Loucy (cell line): ENCODE measurements at regions not wholly inside any gene's neighbourhood (a gene's known extent, or its start where the extent isn't known, plus 50 kb on each side); places are given as distances from the start of the nearest gene placed in this dataset.

Source experiments
- EZH2phosphoT487 ChIP-seq: fragments of 200-600 bp; IDR thresholded peaks from 2 replicates; pipeline ENCODE4 v1.6.1; 2018; ENCODE audit warnings: antibody characterized with exemption, mild to moderate bottlenecking, moderate library complexity, borderline replicate concordance
- TF ChIP-seq, protein P1 (sequence below): fragments of 200-600 bp; sonication (generic); conservative IDR thresholded peaks from 2 replicates; pipeline ENCODE4 v1.5.1; 2014; ENCODE audit warnings: mild to moderate bottlenecking, antibody characterized with exemption, low read length

DNA sequence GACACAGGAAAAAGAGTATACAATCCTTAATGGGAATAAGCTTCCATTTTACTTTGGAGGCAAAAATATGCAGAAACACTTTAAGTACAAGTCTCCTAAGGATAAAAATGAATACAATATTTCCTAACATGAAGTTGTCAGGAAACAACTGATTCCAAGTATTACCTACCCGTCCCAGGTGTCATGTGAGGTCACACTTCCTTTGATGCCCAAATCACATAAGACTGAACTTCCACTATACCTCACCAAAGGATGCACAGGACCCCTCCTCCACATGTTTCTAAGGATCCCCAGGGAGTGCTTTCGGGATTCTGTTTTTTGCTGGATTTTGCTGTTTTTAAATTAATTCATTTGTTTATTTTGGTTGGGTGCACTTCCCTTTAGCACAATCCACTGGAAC, 438.5 kb upstream of the TCF4 start:
- TF ChIP-seq, protein P1, sequence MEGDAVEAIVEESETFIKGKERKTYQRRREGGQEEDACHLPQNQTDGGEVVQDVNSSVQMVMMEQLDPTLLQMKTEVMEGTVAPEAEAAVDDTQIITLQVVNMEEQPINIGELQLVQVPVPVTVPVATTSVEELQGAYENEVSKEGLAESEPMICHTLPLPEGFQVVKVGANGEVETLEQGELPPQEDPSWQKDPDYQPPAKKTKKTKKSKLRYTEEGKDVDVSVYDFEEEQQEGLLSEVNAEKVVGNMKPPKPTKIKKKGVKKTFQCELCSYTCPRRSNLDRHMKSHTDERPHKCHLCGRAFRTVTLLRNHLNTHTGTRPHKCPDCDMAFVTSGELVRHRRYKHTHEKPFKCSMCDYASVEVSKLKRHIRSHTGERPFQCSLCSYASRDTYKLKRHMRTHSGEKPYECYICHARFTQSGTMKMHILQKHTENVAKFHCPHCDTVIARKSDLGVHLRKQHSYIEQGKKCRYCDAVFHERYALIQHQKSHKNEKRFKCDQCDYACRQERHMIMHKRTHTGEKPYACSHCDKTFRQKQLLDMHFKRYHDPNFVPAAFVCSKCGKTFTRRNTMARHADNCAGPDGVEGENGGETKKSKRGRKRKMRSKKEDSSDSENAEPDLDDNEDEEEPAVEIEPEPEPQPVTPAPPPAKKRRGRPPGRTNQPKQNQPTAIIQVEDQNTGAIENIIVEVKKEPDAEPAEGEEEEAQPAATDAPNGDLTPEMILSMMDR = no peak
- TF ChIP-seq EZH2phosphoT487 = no peak
